GM12878 (cell line): ENCODE measurements at regions not wholly inside any gene's neighbourhood (a gene's known extent, or its start where the extent isn't known, plus 50 kb on each side); places are given as distances from the start of the nearest gene placed in this dataset.

Experiments used
- ASH2L ChIP-seq: fragments of 300-600, 200-600 bp; sonication (generic); IDR thresholded peaks from 2 replicates; pipeline ENCODE4 v1.6.1; 2017; ENCODE audit warnings: low read depth, mild to moderate bottlenecking, borderline replicate concordance
- ESRRA ChIP-seq: IDR thresholded peaks from 2 replicates; pipeline ENCODE4 v1.6.1; 2012; ENCODE audit warnings: mild to moderate bottlenecking, low read length, improper control_type of control experiment
- FOS ChIP-seq: IDR thresholded peaks from 3 replicates; pipeline ENCODE4 v1.6.1; 2011; ENCODE audit warnings: borderline replicate concordance; ENCODE audit not compliant: insufficient read length; ENCODE audit errors: extremely low read depth
- NBN ChIP-seq: fragments of 450-650 bp; IDR thresholded peaks from 2 replicates; pipeline ENCODE4 v1.6.1; 2016
- RB1 ChIP-seq: fragments of 450-650 bp; formaldehyde crosslinking; IDR thresholded peaks from 2 replicates; pipeline ENCODE4 v1.6.1; 2017; ENCODE audit warnings: mild to moderate bottlenecking, borderline replicate concordance
- TF ChIP-seq, protein P1 (sequence below): fragments of 450-650 bp; IDR thresholded peaks from 2 replicates; pipeline ENCODE4 v1.6.1; 2016; ENCODE audit warnings: mild to moderate bottlenecking, moderate library complexity, borderline replicate concordance

GRCh38 chr6:28838634-28839442 is 84.9 kb downstream of the TRIM27 start (continued):
- TF ChIP-seq, protein P1, sequence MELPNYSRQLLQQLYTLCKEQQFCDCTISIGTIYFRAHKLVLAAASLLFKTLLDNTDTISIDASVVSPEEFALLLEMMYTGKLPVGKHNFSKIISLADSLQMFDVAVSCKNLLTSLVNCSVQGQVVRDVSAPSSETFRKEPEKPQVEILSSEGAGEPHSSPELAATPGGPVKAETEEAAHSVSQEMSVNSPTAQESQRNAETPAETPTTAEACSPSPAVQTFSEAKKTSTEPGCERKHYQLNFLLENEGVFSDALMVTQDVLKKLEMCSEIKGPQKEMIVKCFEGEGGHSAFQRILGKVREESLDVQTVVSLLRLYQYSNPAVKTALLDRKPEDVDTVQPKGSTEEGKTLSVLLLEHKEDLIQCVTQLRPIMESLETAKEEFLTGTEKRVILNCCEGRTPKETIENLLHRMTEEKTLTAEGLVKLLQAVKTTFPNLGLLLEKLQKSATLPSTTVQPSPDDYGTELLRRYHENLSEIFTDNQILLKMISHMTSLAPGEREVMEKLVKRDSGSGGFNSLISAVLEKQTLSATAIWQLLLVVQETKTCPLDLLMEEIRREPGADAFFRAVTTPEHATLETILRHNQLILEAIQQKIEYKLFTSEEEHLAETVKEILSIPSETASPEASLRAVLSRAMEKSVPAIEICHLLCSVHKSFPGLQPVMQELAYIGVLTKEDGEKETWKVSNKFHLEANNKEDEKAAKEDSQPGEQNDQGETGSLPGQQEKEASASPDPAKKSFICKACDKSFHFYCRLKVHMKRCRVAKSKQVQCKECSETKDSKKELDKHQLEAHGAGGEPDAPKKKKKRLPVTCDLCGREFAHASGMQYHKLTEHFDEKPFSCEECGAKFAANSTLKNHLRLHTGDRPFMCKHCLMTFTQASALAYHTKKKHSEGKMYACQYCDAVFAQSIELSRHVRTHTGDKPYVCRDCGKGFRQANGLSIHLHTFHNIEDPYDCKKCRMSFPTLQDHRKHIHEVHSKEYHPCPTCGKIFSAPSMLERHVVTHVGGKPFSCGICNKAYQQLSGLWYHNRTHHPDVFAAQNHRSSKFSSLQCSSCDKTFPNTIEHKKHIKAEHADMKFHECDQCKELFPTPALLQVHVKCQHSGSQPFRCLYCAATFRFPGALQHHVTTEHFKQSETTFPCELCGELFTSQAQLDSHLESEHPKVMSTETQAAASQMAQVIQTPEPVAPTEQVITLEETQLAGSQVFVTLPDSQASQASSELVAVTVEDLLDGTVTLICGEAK: no peak; the same call in 1 of the 2 replicates
- TF ChIP-seq FOS (no peak), RB1 (no peak), ASH2L (no peak), ESRRA (no peak), NBN (0 out of 2 replicates have a peak, but pooled peaks have one; percentile 4)
